OCI-LY7 (cell line): ENCODE measurements at regions not wholly inside any gene's neighbourhood (a gene's known extent, or its start where the extent isn't known, plus 50 kb on each side); places are given as distances from the start of the nearest gene placed in this dataset.

Experiments used
- BruUV-seq: library from RNA; stranded (reverse); fragments of 400-500 nt; replicated peaks from 2 replicates; lab custom pipeline; 2021; lab: Mats Ljungman, UMichigan
- CTCF ChIA-PET: fragments of 300-600 bp; sonication (Branson Sonifier 250); formaldehyde crosslinking; loops from one replicate; lab custom pipeline; 2022; ENCODE audit warnings: antibody characterized with exemption; ENCODE audit not compliant: unreplicated experiment; lab: Charles Lee
- POLR2A ChIA-PET: fragments of 300-600 bp; sonication (Branson Sonifier 250); formaldehyde crosslinking; loops from one replicate; lab custom pipeline; 2022; ENCODE audit warnings: antibody characterized with exemption; lab: Charles Lee
- DNase-seq: peaks from one replicate; pipeline ENCODE4 v3.0.0-alpha.2; 2015; ENCODE audit warnings: low spot score
- H2AFZ ChIP-seq: fragments of 200-600 bp; sonication (generic), shearing (Covaris generic); 2 replicates; pipeline ENCODE4 v1.6.1; 2014; ENCODE audit warnings: mild to moderate bottlenecking, antibody characterized with exemption, low read length, moderate library complexity
- H3K27ac ChIP-seq: fragments of 200-600 bp; sonication (generic); 2 replicates; pipeline ENCODE4 v1.5.1; 2014; ENCODE audit warnings: mixed run types, low read depth, mild to moderate bottlenecking, moderate library complexity, low read length, inconsistent platforms; ENCODE audit not compliant: poor library complexity, severe bottlenecking
- H3K36me3 ChIP-seq: fragments of 200-600 bp; sonication (generic); 2 replicates; pipeline ENCODE4 v1.6.1; 2014; ENCODE audit warnings: mild to moderate bottlenecking, antibody characterized with exemption, low read length, moderate library complexity, mixed read lengths; ENCODE audit not compliant: insufficient read depth
- H3K4me1 ChIP-seq: fragments of 200-600 bp; sonication (generic); 2 replicates; pipeline ENCODE4 v1.5.1; 2014; ENCODE audit warnings: mild to moderate bottlenecking, low read length; ENCODE audit not compliant: insufficient read depth, poor library complexity, severe bottlenecking
- H3K4me2 ChIP-seq: fragments of 200-600 bp; sonication (generic); 2 replicates; pipeline ENCODE4 v1.6.1; 2014; ENCODE audit warnings: mild to moderate bottlenecking, low read length
- H3K4me3 ChIP-seq: fragments of 200-600 bp; sonication (generic); 2 replicates; pipeline ENCODE4 v1.5.1; 2014; ENCODE audit warnings: mild to moderate bottlenecking, low read depth, low read length; ENCODE audit not compliant: poor library complexity, severe bottlenecking
- H3K79me2 ChIP-seq: fragments of 200-600 bp; sonication (generic); 2 replicates; pipeline ENCODE4 v1.6.1; 2016; ENCODE audit warnings: low read depth, mild to moderate bottlenecking, low read length, moderate library complexity, mixed read lengths; ENCODE audit not compliant: insufficient read depth
- H3K9me2 ChIP-seq: fragments of 200-600 bp; sonication (generic); 2 replicates; pipeline ENCODE4 v1.6.1; 2016; ENCODE audit warnings: mild to moderate bottlenecking, low read length, mixed read lengths; ENCODE audit not compliant: insufficient read depth
- H3K9me3 ChIP-seq: fragments of 200-600 bp; sonication (generic); 2 replicates; pipeline ENCODE4 v1.6.1; 2014; ENCODE audit warnings: mild to moderate bottlenecking, mixed run types, low read length, mixed read lengths
- H4K20me1 ChIP-seq: fragments of 200-600 bp; sonication (generic); 2 replicates; pipeline ENCODE4 v1.6.1; 2014; ENCODE audit warnings: mild to moderate bottlenecking, antibody characterized with exemption, low read length, moderate library complexity, mixed read lengths; ENCODE audit not compliant: insufficient read depth
- EZH2phosphoT487 ChIP-seq: fragments of 200-600 bp; sonication (generic); IDR thresholded peaks from 2 replicates; pipeline ENCODE4 v1.6.1; 2018; ENCODE audit warnings: low read depth, borderline replicate concordance, mild to moderate bottlenecking, mixed run types, antibody characterized with exemption, low read length, moderate library complexity, mixed read lengths
- intact Hi-C: fragments of 100-400 bp; cut with micrococcal nuclease; formaldehyde crosslinking; loops from one replicate; pipeline ENCODE4 v1.10.0; 2022; ENCODE audit not compliant: unreplicated experiment
- TF ChIP-seq, protein P1 (sequence below): fragments of 200-600 bp; sonication (generic); conservative IDR thresholded peaks from 2 replicates; pipeline ENCODE4 v1.5.1; 2014; ENCODE audit warnings: mild to moderate bottlenecking, antibody characterized with exemption, low read length, moderate library complexity, mixed read lengths

DNA sequence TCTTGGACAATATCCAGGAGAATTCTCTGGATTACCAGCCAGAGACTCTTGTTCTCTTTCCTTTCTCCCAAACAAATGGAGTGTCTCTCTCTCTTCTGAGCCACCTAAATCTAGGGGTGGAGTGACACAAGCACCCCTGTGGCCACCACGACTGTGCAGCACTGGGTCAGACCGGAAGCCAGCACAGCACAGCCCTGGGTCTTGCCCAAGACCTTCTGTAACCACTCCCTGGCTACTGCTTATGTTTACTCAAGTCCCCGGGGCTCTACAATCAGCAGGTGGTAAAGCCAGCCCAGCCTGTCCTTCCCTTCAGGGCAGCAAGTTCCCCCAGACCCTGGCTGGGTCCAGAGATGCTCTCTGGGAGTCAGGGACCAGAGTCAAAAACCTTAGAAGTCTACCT, 110.0 kb upstream of the TUT7 start:
- no peaks in the 10 kb centered on the region for H3K9me2 ChIP-seq
- CTCF ChIA-PET = no interaction called here
- intact Hi-C loops = no loop called here
- no peak overlapping the region for H3K27ac ChIP-seq
- TF ChIP-seq, protein P1, sequence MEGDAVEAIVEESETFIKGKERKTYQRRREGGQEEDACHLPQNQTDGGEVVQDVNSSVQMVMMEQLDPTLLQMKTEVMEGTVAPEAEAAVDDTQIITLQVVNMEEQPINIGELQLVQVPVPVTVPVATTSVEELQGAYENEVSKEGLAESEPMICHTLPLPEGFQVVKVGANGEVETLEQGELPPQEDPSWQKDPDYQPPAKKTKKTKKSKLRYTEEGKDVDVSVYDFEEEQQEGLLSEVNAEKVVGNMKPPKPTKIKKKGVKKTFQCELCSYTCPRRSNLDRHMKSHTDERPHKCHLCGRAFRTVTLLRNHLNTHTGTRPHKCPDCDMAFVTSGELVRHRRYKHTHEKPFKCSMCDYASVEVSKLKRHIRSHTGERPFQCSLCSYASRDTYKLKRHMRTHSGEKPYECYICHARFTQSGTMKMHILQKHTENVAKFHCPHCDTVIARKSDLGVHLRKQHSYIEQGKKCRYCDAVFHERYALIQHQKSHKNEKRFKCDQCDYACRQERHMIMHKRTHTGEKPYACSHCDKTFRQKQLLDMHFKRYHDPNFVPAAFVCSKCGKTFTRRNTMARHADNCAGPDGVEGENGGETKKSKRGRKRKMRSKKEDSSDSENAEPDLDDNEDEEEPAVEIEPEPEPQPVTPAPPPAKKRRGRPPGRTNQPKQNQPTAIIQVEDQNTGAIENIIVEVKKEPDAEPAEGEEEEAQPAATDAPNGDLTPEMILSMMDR = no peak
- TF ChIP-seq EZH2phosphoT487 = no peak
- BruUV-seq = no TSS peak
- H3K4me2 ChIP-seq = no peak overlapping the region
- H4K20me1 ChIP-seq = no peaks in the 10 kb centered on the region
- no peak overlapping the region for H3K4me3 ChIP-seq
- H3K4me1 ChIP-seq = no peaks in the 10 kb centered on the region
- no peak for DNase-seq
- no peaks in the 10 kb centered on the region for H3K9me3 ChIP-seq
- POLR2A ChIA-PET = no interaction called here
- H3K36me3 ChIP-seq = no peaks in the 10 kb centered on the region
- no peaks in the 10 kb centered on the region for H3K79me2 ChIP-seq
- no peak overlapping the region for H2AFZ ChIP-seq

DNA sequence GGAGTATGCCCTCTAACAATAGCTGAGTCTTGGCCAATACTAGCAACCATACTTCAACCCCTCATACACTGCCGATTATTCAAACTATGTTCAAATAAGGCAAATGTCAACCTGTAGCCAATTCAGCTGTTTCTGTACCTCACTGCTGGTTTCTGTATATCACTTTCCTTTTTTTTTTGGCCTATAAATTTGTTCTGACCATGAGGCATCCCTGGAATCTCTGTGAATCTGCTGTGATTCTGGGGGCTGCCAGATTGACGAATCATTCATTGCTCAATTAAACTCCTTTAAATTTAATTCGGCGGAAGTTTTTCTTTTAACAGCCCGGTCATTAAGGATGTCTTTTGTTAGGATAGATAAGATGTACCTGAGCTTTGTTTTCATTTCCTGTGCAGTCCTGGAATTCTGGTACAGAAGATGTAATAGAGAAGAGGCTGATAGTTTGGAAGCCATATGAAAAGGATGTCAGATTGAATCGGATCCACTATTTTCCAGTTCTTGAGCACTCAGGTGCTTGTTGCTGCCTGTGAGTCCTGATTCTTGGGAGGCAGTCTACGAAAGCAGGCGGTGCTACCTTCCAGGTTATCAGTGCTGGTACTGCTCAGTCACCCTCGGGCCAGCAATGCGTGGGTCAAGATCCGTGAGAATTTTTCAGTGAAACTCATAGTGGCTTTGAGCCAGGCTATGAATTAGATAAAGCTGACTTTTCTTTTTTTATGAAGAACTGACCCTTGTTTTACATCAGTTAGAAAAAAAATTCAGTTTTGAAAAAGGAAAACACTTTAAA, 106.2 kb upstream of the TUT7 start:
- Histone ChIP-seq H3K36me3 (no peaks in the 10 kb centered on the region), H3K9me3 (no peaks in the 10 kb centered on the region), H3K4me2 (no peak overlapping the region), H3K4me1 (no peaks in the 10 kb centered on the region), H3K79me2 (no peaks in the 10 kb centered on the region), H3K27ac (no peak overlapping the region), H2AFZ (no peak overlapping the region), H3K4me3 (no peak overlapping the region), H3K9me2 (no peaks in the 10 kb centered on the region), H4K20me1 (no peaks in the 10 kb centered on the region)
- CTCF ChIA-PET = no interaction called here
- no TSS peak for BruUV-seq
- no peak for DNase-seq
- TF ChIP-seq, protein P1 = no peak
- TF ChIP-seq EZH2phosphoT487 = no peak
- intact Hi-C loops = no loop called here
- POLR2A ChIA-PET = interaction anchor here (0.6 to 1.0 kb wide), 2 partner anchors 10 to 415 kb away, joined by 3 read pairs; no protein-coding TSS in a partner anchor

DNA sequence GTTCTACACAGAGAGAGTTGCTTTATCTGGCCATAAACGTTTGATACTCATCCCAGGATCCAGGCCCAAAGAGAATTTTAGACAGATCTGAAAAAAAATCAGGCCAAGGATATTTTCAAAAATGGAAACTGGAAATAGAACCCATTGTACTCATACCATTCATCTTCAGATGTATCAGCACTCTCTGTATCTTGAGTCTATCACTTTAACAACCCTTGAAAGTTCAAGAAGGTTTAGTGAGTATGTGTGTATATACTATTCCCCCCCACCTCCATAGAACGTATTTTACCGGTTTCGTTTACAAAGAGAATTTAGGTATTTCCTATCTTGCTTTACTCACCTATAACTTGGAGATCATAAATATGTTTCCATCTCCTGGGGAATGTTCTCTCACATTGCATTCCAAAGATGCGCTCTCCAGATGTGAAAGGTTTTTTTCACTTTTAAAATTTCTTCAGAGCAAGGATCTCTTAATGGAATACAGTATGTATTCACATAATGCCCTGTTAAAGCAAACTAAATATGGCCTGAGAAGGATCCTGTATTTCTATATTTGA, 105.5 kb upstream of the TUT7 start:
- POLR2A ChIA-PET = interaction anchor here (0.6 to 0.7 kb wide), 2 partner anchors 414 to 704 kb away, joined by 3 read pairs; no protein-coding TSS in a partner anchor
- DNase-seq = no peak
- Histone ChIP-seq H3K36me3 (no peaks in the 10 kb centered on the region), H3K9me2 (no peaks in the 10 kb centered on the region), H2AFZ (no peak overlapping the region), H3K4me3 (no peak overlapping the region), H3K27ac (no peak overlapping the region), H3K79me2 (no peaks in the 10 kb centered on the region), H3K4me1 (no peaks in the 10 kb centered on the region), H3K9me3 (no peaks in the 10 kb centered on the region), H4K20me1 (no peaks in the 10 kb centered on the region), H3K4me2 (no peak overlapping the region)
- CTCF ChIA-PET = no interaction called here
- BruUV-seq = no TSS peak
- intact Hi-C loops = no loop called here
- TF ChIP-seq EZH2phosphoT487 = no peak
- TF ChIP-seq, protein P1 = no peak
